Inflammatory macrophage (primary cell): ENCODE measurements at regions not wholly inside any gene's neighbourhood (a gene's known extent, or its start where the extent isn't known, plus 50 kb on each side); places are given as distances from the start of the nearest gene placed in this dataset.

Source experiments
- DNase-seq, 2 donors: peaks; one replicate each; pipeline ENCODE4 v3.0.0-alpha.2; 2020 to 2022

GRCh38 chr13:40194224-40194806 is 472.1 kb downstream of the FOXO1 start:
- no peak for DNase-seq

GRCh38 chr13:40197049-40197448 is 469.4 kb downstream of the FOXO1 start:
- DNase-seq, result no peak

- no peak for DNase-seq
Observed at GRCh38 chr13:40197936-40198595, 468.4 kb downstream of the FOXO1 start.

- DNase-seq, result peak in 1 of 2 donors; percentile 6
Observed at GRCh38 chr13:40200273-40200978, 466.0 kb downstream of the FOXO1 start.

GRCh38 chr13:40204246-40204645 is 462.2 kb downstream of the FOXO1 start:
- no peak for DNase-seq

GRCh38 chr13:40205771-40206240 is 460.6 kb downstream of the FOXO1 start:
- no peak for DNase-seq

GRCh38 chr13:40206241-40207000 is 460.0 kb downstream of the FOXO1 start:
- DNase-seq, result no peak

GRCh38 chr13:40207001-40207478 is 459.4 kb downstream of the FOXO1 start:
- no peak for DNase-seq

GRCh38 chr13:40208517-40208916 is 457.9 kb downstream of the FOXO1 start:
- DNase-seq, result no peak

GRCh38 chr13:40210865-40211585 is 455.4 kb downstream of the FOXO1 start:
- DNase-seq, result no peak

- DNase-seq, result no peak
Observed at GRCh38 chr13:40211586-40211968, 454.9 kb downstream of the FOXO1 start.

GRCh38 chr13:40213779-40214178 is 452.7 kb downstream of the FOXO1 start:
- no peak for DNase-seq

- no peak for DNase-seq
Observed at GRCh38 chr13:40215311-40215710, 451.1 kb downstream of the FOXO1 start.

GRCh38 chr13:40215747-40216146 is 450.7 kb downstream of the FOXO1 start:
- DNase-seq, result no peak

GRCh38 chr13:40217675-40218074 is 448.8 kb downstream of the FOXO1 start:
- no peak for DNase-seq

- no peak for DNase-seq
Observed at GRCh38 chr13:40220299-40220935, 446.0 kb downstream of the FOXO1 start.

GRCh38 chr13:40221131-40221459 is 445.3 kb downstream of the FOXO1 start:
- DNase-seq, result no peak

GRCh38 chr13:40221460-40222201 is 444.8 kb downstream of the FOXO1 start:
- DNase-seq, result no peak

GRCh38 chr13:40223585-40223984 is 442.9 kb downstream of the FOXO1 start:
- no peak for DNase-seq

- DNase-seq, result no peak
Observed at GRCh38 chr13:40228496-40228895, 437.9 kb downstream of the FOXO1 start.

- no peak for DNase-seq
Observed at GRCh38 chr13:40228990-40229389, 437.5 kb downstream of the FOXO1 start.
